SJSA1 (cell line): ENCODE measurements at regions not wholly inside any gene's neighbourhood (a gene's known extent, or its start where the extent isn't known, plus 50 kb on each side); places are given as distances from the start of the nearest gene placed in this dataset.
A peak's percentile ranks its signal among the peaks of the same experiment; 100 is the strongest.
"Not testable (repeated sequence)": the region's sequence is repeated elsewhere in the genome, so short reads cannot be mapped to it uniquely, and the experiment has no call there.

Experiments
- DNase-seq, 2 experiments: peaks; one replicate each; pipeline ENCODE4 v3.0.0-alpha.2; 2015 to 2020; ENCODE audit warnings: low spot score in 2 of 2, low read depth in 1 of 2
- H3K27ac ChIP-seq: fragments of 250-450 bp; sonication (Bioruptor Pico); 2 replicates; pipeline ENCODE4 v1.5.1; 2020; ENCODE audit warnings: mild to moderate bottlenecking, moderate library complexity
- H3K27me3 ChIP-seq: fragments of 250-450 bp; sonication (Bioruptor Pico); replicated peaks from 2 replicates; pipeline ENCODE4 v1.5.1; 2020; ENCODE audit warnings: mild to moderate bottlenecking, moderate library complexity
- H3K36me3 ChIP-seq: fragments of 250-450 bp; sonication (Bioruptor Pico); 2 replicates; pipeline ENCODE4 v1.5.1; 2020; ENCODE audit warnings: mild to moderate bottlenecking
- H3K4me1 ChIP-seq: fragments of 250-450 bp; sonication (Bioruptor Pico); replicated peaks from 2 replicates; pipeline ENCODE4 v1.6.1; 2021; ENCODE audit warnings: mild to moderate bottlenecking
- H3K4me3 ChIP-seq: fragments of 250-450 bp; sonication (Bioruptor Pico); 2 replicates; pipeline ENCODE4 v1.5.1; 2020; ENCODE audit warnings: mild to moderate bottlenecking
- H3K9me3 ChIP-seq: fragments of 250-450 bp; sonication (Bioruptor Pico); replicated peaks from 2 replicates; pipeline ENCODE4 v1.5.1; 2020; ENCODE audit warnings: mild to moderate bottlenecking

GRCh38 chr5:130746641-130747040, 418.4 kb downstream of the HINT1 start:
- not testable (repeated sequence) for H3K4me3 ChIP-seq, H3K4me1 ChIP-seq, H3K27me3 ChIP-seq, H3K9me3 ChIP-seq, H3K27ac ChIP-seq, H3K36me3 ChIP-seq, DNase-seq

- no peak for DNase-seq
Observed at GRCh38 chr5:130743092-130743491, 422.0 kb downstream of the HINT1 start.

GRCh38 chr5:130740047-130740569, 424.9 kb downstream of the HINT1 start:
- no peaks in the 10 kb centered on the region for H3K27me3 ChIP-seq
- DNase-seq: no peak
- no peaks in the 10 kb centered on the region for H3K4me1 ChIP-seq
- H3K9me3 ChIP-seq: no peaks in the 10 kb centered on the region
- H3K27ac ChIP-seq: no peak overlapping the region
- no peaks in the 10 kb centered on the region for H3K36me3 ChIP-seq
- H3K4me3 ChIP-seq: no peak overlapping the region

More at GRCh38 chr5:130743092-130743491, 422.0 kb downstream of the HINT1 start:
- H3K4me1 ChIP-seq: no peaks in the 10 kb centered on the region
- H3K36me3 ChIP-seq: no peaks in the 10 kb centered on the region
- H3K27me3 ChIP-seq: no peaks in the 10 kb centered on the region
- no peaks in the 10 kb centered on the region for H3K9me3 ChIP-seq
- H3K27ac ChIP-seq: no peak overlapping the region
- no peak overlapping the region for H3K4me3 ChIP-seq

GRCh38 chr5:130731839-130732238, 433.2 kb downstream of the HINT1 start:
- Histone ChIP-seq H3K36me3 (no peaks in the 10 kb centered on the region), H3K4me1 (no peaks in the 10 kb centered on the region), H3K27me3 (no peaks in the 10 kb centered on the region), H3K4me3 (no peak overlapping the region), H3K27ac (no peak overlapping the region), H3K9me3 (no peaks in the 10 kb centered on the region; the same call in 1 of the 2 replicates)
- no peak for DNase-seq

GRCh38 chr5:130729541-130729940, 435.5 kb downstream of the HINT1 start:
- no peak overlapping the region for H3K27ac ChIP-seq
- H3K4me1 ChIP-seq: no peaks in the 10 kb centered on the region
- no peaks in the 10 kb centered on the region for H3K36me3 ChIP-seq
- no peak overlapping the region for H3K4me3 ChIP-seq
- H3K9me3 ChIP-seq: no peaks in the 10 kb centered on the region; the same call in 1 of the 2 replicates
- no peaks in the 10 kb centered on the region for H3K27me3 ChIP-seq
- DNase-seq: no peak

GRCh38 chr5:130727830-130728229, 437.2 kb downstream of the HINT1 start:
- H3K4me1 ChIP-seq: no peaks in the 10 kb centered on the region
- no peak overlapping the region for H3K27ac ChIP-seq
- DNase-seq: no peak
- H3K27me3 ChIP-seq: no peaks in the 10 kb centered on the region
- no peaks in the 10 kb centered on the region; the same call in 1 of the 2 replicates for H3K9me3 ChIP-seq
- H3K4me3 ChIP-seq: no peak overlapping the region
- no peaks in the 10 kb centered on the region for H3K36me3 ChIP-seq

- no peak overlapping the region for H3K4me3 ChIP-seq
- no peaks in the 10 kb centered on the region for H3K4me1 ChIP-seq
- DNase-seq: no peak
- no peaks in the 10 kb centered on the region for H3K27me3 ChIP-seq
- H3K36me3 ChIP-seq: no peaks in the 10 kb centered on the region
- no peak overlapping the region for H3K27ac ChIP-seq
- H3K9me3 ChIP-seq: no peaks in the 10 kb centered on the region; the same call in 1 of the 2 replicates
Observed at GRCh38 chr5:130724658-130725057, 440.4 kb downstream of the HINT1 start.

GRCh38 chr5:130720355-130720754, 444.7 kb downstream of the HINT1 start:
- H3K4me1 ChIP-seq: no peaks in the 10 kb centered on the region
- no peaks in the 10 kb centered on the region for H3K27me3 ChIP-seq
- no peaks in the 10 kb centered on the region for H3K9me3 ChIP-seq
- no peak overlapping the region for H3K4me3 ChIP-seq
- no peak overlapping the region for H3K27ac ChIP-seq
- peak in 1 of 2 experiments; percentile 41 for DNase-seq
- H3K36me3 ChIP-seq: no peaks in the 10 kb centered on the region

GRCh38 chr5:130715541-130715940, 449.5 kb downstream of the HINT1 start:
- Histone ChIP-seq H3K27me3 (no peaks in the 10 kb centered on the region), H3K9me3 (no peaks in the 10 kb centered on the region), H3K36me3 (no peaks in the 10 kb centered on the region), H3K4me3 (no peak overlapping the region), H3K4me1 (peaks cover 18% of the 10 kb centered on the region), H3K27ac (no peak overlapping the region)
- no peak for DNase-seq

- H3K27me3 ChIP-seq: no peaks in the 10 kb centered on the region
- H3K9me3 ChIP-seq: no peaks in the 10 kb centered on the region
- DNase-seq: no peak
- H3K36me3 ChIP-seq: no peaks in the 10 kb centered on the region
- H3K4me3 ChIP-seq: no peak overlapping the region
- no peak overlapping the region for H3K27ac ChIP-seq
- peaks cover 29% of the 10 kb centered on the region for H3K4me1 ChIP-seq
Observed at GRCh38 chr5:130714200-130714599, 450.9 kb downstream of the HINT1 start.

- no peaks in the 10 kb centered on the region for H3K27me3 ChIP-seq
- peaks cover 29% of the 10 kb centered on the region for H3K4me1 ChIP-seq
- H3K9me3 ChIP-seq: no peaks in the 10 kb centered on the region
- DNase-seq: no peak
- no peak overlapping the region for H3K4me3 ChIP-seq
- no peaks in the 10 kb centered on the region for H3K36me3 ChIP-seq
- peak overlapping the region; percentile 73; the same call in 1 of the 2 replicates for H3K27ac ChIP-seq
Observed at GRCh38 chr5:130712324-130712723, 452.7 kb downstream of the HINT1 start.

- peak in 1 of 2 experiments; percentile 60 for DNase-seq
- H3K27me3 ChIP-seq: no peaks in the 10 kb centered on the region
- peaks cover 29% of the 10 kb centered on the region for H3K4me1 ChIP-seq
- no peak overlapping the region for H3K4me3 ChIP-seq
- no peaks in the 10 kb centered on the region for H3K9me3 ChIP-seq
- peak overlapping the region; percentile 73 for H3K27ac ChIP-seq
- no peaks in the 10 kb centered on the region for H3K36me3 ChIP-seq
Observed at GRCh38 chr5:130710596-130710995, 454.5 kb downstream of the HINT1 start.

GRCh38 chr5:130708754-130709153, 456.3 kb downstream of the HINT1 start:
- Histone ChIP-seq H3K27ac (no peak overlapping the region), H3K4me1 (peaks cover 29% of the 10 kb centered on the region), H3K27me3 (no peaks in the 10 kb centered on the region), H3K4me3 (no peak overlapping the region), H3K9me3 (0 out of 2 replicates have a peak, but pooled peaks cover 2% of the 10 kb centered on the region), H3K36me3 (no peaks in the 10 kb centered on the region)
- DNase-seq: no peak

- no peaks in the 10 kb centered on the region for H3K27me3 ChIP-seq
- H3K27ac ChIP-seq: no peak overlapping the region
- H3K36me3 ChIP-seq: no peaks in the 10 kb centered on the region
- DNase-seq: no peak
- 0 out of 2 replicates have a peak, but pooled peaks cover 2% of the 10 kb centered on the region for H3K9me3 ChIP-seq
- H3K4me3 ChIP-seq: no peak overlapping the region
- H3K4me1 ChIP-seq: peaks cover 21% of the 10 kb centered on the region
Observed at GRCh38 chr5:130706696-130707095, 458.4 kb downstream of the HINT1 start.

GRCh38 chr5:130705368-130705767, 459.7 kb downstream of the HINT1 start:
- no peak overlapping the region for H3K4me3 ChIP-seq
- H3K4me1 ChIP-seq: peaks cover 9% of the 10 kb centered on the region
- H3K9me3 ChIP-seq: 0 out of 2 replicates have a peak, but pooled peaks cover 2% of the 10 kb centered on the region
- H3K36me3 ChIP-seq: no peaks in the 10 kb centered on the region
- H3K27ac ChIP-seq: no peak overlapping the region
- no peaks in the 10 kb centered on the region for H3K27me3 ChIP-seq
- DNase-seq: no peak
